GM19324 (cell line): ENCODE measurements at regions not wholly inside any gene's neighbourhood (a gene's known extent, or its start where the extent isn't known, plus 50 kb on each side); places are given as distances from the start of the nearest gene placed in this dataset.
"Not testable (repeated sequence)": the region's sequence is repeated elsewhere in the genome, so short reads cannot be mapped to it uniquely, and the experiment has no call there.

Source experiments
- ATAC-seq: cut with Tn5 transposase; IDR thresholded peaks from one replicate; pipeline ENCODE4 v1.9.1; 2021; ENCODE audit warnings: mild to moderate bottlenecking, moderate library complexity; ENCODE audit not compliant: unreplicated experiment, low FRiP score

DNA sequence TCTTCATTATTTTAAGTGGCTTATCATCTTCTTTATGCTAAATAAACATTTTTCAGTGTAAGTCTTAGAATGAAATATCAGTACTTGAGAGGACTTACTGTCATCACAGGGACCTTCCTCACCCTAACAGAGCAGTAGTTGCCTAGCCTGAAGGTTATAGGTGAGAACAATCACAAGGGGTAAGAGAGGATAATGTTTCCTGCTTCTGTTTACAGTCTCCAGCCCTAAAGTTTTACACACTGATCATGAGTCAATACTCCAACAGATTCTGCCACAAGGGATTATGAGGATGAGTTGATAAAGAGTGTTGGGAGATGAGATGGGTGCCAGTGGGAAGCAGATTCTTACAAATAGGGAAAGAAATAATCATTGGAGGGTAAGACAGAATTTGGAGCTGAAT lies 265.1 kb upstream of the DAB2 start:
- no peak for ATAC-seq

DNA sequence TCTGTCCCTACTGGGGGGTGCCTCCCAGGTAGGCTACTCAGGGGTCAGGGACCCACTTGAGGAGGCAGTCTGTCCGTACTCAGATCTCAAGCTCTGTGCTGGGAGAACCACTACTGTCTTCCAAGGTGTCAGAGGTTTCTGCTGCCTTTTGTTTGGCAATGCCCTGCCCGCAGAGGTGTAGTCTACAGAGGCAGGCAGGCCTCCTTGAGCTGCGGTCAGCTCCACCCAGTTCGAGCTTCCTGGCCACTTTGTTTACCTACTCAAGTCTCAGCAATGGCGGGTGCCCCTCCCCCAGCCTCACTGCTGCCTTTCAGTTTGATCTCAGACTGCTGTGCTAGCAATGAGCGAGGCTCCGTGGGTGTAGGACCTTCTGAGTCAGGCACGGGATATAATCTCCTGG lies 263.1 kb upstream of the DAB2 start:
- not testable (repeated sequence) for ATAC-seq

DNA sequence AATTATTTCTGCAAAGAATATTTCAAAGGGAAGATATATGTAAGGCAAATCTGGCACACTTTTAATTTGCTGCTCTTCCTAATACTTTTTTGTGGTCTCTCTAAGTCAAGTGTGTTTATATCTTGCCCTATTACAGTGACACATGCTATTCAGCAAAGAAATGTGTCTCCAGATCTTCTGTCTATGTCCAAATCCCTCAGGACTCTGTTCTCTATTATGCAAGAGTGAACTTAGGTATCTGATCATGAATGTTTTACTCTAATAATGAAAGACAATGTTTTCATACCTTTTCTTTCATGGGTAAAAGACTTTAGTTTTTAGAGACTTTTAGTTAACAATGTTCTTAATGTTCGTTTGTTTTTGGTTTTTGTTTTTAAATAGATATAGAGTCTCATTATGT lies 255.4 kb upstream of the DAB2 start:
- ATAC-seq: no peak

DNA sequence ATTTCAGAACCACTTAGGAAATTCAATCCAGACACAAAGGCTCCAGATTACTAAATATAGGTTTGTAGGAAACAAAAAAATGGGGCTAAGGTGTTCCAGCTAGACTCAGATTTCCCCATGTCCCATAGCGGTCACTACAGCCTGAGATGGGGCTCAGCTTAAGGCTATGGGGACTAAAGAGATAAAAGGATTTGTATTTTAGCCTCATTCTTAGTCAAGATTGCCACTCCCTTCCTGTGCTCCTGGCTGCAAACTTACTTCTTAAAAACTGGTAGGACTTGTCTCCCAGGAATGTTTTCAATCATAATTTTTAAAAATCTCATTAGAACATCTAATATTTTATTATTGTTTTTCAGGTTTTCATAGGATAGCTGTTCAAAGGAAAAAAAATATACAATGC lies 253.8 kb upstream of the DAB2 start:
- no peak for ATAC-seq

DNA sequence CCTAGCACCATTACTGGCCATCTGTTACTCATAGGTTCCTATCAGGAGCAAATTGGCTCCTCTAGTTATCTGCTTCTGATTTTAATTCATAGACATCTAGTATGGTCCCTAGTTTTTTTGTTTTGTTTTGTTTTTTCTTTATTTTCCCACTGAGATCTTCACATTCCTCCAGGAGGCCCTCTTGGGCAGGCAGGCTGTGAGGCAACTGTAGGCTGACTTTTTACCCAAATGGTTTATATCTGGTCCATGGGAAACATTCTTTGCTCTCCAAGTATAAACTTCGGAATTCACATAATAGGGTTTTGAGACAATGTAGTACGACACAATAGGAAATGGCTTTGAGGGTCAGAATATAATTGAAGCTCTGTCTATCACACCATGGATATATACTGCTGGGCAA lies 250.9 kb upstream of the DAB2 start:
- no peak for ATAC-seq

DNA sequence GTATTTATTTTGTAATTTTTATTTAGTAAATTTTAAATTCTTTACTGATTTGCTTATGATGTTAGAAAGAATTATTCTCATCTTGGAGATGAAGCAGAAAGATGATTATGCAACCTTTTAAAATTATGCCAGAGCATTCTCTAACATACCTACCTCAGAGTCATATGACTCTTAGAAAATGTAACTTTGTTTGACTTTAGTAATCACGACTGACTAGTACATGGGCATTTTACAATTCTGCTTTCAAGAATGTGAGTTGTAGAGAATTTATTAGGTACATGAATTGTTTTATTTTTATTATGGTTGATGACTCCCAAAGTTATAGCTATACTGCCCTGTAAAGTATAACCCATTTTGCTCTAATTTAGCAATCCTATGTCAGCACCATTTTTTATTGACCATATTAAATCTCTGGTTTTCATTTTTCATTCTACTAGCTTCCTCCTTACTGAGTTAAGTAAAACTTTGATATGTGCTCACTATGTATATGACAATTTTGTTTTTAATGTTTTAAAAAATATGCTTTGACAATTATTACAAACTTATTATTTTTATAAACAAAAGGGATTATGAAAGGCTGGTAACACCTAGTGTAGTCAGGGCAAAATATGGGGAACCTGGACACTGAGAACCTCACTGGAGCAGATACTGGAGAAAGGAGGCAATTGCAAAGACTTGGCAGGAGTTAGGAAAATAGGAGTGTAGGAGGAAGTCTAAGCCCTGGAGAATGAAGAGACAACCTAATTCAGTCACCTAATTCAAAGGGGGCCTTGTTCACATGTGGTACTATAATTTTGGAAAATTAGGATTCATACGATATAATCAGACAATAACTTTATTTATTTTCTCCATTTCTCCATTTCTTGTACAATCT lies 249.7 kb upstream of the DAB2 start:
- ATAC-seq: no peak

DNA sequence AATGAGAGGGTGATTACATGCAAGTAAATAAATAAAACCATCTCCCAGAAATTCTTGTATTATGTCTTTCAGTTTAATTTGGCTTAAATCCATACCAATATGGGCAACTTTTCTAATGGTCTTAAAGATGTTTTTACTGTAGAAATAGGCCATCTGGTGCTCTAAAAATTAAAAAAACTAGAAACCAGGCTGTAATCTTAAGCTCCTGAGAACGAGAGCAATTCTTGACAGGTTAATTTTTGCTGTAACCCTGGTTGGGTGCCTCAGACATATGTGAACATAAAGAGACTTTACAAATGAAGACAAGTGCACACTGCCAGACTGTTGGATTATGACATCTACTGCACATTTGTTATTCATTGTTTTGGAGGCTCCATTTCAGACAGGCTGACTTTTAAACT lies 246.8 kb upstream of the DAB2 start:
- no peak for ATAC-seq

DNA sequence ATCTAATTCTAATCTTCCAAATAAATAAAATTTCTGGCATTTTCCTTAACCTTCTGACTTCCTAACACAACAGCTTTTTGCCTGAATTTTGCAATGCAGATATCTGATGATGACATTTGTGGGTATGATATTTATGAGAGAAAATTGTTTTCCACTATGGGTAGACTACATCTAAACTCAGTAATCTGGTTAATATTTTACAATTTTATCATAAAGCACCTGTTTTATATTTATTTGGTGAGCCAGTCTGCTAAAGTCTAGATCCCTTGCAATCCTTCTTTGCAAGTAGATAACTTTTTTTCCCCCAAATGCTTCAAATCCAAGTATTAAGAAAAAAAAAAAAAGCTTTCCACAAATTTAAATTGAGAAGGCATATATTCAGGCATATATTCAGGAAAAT lies 246.2 kb upstream of the DAB2 start:
- ATAC-seq: no peak

DNA sequence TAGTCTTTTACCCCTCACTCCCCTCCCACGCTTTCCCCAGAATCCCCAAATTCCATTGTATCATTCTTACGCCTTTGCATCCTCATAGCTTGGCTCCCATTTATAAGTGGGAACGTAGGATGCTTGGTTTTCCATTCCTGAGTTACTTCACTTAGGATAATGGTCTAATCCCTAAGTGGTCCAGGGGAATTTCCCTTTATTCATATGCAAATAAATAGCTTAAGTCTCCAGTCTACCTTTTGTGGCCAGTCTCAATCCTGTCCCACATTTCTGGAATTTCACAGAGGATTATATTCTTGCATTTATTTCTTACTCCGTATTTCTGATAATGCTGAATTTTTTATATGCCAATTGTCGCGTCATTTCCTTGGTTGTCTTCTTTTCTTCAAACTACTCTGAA lies 245.6 kb upstream of the DAB2 start:
- ATAC-seq: no peak

DNA sequence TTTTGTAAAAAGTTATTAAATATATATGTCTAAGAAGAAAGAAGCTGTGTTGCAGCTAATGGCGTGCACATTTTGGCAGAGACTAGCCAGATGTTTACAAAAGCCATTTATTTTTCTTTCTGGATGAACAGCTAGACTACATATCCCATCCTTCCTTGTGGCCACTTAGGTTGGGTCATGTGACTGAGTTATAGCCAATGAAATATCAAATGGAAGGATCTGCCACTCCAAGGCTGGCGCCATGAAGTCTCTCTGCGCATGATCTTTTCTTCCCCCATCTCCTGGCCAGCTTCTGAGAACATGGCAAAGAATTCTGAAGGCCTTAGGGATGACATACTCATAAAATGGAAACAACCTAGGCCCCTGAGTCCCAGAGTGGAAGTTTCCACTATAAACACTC lies 244.2 kb upstream of the DAB2 start:
- ATAC-seq: no peak

DNA sequence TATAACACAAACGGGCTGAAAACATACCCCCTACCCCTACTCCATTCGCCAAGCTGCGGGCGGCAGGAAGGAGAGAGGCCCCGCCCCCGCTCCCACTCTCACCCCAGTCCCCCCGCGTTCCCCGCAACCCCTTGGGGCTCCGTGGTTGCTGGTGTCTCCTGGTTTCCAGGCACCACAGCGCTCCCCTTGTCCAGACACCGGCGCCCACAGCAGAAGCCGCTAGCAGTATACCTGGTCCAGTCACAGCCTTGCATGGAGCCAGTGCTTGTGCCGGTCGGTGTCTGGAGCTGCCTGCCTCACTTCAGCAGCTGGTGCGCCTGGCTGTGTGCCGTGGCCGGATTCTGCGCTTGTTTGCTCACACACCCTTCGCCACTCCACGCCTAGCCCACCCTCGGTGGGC lies 240.5 kb upstream of the DAB2 start:
- ATAC-seq: no peak

DNA sequence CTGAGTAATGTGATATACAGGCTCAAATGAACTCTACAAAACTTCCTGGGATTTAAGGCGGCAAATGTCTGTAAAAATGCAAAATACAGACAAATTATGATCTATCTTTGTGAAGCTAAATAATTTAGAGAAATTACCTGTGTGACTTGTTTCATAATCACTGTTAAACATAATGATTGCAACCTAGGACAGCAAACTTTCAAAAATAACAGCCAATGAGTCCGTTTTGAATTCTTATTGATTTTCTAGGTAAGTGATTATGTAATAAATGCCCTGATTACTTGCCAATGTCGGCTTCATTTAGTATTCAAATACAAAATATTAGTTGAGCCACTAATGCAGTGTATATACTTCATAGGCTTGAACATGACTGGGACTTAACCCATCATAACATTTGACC lies 238.2 kb upstream of the DAB2 start:
- ATAC-seq: no peak

DNA sequence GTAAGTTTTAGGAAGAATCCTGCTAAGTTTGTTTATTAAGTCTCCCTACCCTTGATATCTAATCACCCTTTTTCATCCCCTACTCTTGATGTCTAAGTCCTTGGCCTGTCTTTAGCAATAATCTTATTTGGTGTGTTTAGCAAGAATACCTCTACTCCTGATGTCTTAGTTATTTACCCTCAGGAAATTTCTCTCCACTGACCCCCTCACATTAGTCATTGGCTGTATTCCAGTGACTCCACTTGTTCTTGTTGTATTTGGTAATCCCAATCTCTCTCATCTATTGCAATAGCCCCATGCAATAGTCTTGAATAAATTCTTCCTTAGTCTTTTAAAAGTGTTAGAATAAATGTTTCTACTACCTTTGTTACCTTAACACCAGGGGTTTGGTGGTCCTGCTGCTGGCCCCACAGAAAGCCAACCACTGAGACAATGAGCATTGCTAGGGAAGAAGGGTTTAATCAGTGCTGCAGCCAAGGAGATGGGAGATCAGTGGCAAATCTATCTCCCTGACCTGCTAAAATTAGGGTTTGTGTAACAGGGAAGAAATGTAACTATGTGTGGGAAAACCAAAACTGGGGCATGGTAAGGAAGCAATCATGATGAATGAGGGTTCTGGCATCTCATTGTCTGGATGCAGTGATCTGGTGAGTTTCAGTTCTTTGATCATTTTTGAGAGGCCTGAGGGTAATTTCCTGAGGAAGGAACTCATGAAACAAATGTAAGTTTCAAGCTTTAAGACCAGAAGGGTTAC lies 236.4 kb upstream of the DAB2 start:
- no peak for ATAC-seq

DNA sequence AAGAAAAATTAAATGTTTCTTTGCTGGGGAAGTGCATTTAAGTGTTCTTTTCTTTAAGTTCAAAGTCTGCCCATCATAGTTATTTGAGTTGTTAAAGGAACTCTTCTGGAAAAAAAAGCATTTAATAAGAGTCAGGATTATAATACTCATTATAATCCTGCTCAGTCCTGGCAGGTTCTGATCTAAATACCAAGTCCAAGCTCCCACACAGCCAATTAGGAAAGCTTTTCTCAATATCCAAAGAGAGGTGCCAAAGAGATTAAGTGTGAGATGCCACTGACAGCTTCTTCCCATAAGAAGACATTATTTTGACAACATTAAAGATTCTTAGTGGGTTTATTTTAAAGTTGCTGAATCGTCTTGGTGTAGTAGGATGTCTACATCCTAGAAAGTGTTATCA lies 235.2 kb upstream of the DAB2 start:
- no peak for ATAC-seq

DNA sequence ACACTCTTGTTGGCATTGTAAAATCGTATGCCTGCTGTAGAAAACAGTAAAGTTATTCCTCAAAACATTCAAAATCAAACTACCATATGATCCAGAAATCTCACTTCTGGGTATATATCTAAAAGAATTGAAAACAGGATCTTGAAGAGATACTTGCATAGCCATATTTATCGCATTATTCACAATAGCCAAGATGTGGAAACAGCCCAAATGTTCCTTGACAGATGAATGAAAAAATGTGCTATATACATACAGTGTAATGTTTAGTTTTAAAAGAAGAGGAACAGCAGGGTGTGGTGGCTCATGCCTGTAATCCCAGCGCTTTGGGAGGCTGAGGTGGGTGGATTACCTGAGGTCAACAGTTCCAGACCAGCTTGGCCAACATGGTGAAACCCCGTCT lies 234.1 kb upstream of the DAB2 start:
- no peak for ATAC-seq

DNA sequence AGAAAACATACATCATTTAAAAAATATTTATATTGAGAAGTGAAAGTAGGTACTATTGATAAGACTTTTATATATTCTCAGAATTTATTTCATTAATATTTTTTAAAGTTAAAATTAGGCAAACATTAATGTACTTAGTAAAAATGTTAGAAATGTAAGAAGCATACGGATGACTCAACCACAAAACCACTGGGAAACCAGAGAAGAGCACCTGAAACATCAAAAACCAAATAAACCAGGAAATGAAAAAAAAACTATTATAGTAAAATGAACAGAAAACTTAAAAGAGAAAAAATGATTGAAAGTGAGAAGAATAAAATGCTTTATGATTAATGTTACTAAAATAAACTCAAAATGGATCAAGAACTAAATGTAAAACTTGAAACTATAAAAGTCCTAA lies 233.2 kb upstream of the DAB2 start:
- no peak for ATAC-seq

DNA sequence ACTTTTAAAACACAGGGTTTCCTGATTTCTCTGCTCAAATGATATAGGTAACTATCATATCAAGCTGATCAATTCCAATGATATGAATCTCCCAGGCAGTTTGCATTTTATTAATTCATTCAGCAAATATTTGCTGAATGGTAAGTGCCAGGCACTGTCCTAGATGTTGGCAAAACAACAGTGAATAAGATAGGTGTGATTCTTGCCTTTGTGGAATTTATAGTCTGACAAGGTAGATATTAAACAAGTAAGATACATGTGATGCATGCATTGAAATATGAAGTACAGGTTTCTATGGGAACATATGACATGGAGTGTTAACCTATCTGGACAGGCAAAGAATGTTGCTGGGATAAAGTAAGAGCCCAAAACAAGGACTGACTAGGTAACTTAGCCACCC lies 231.8 kb upstream of the DAB2 start:
- no peak for ATAC-seq

DNA sequence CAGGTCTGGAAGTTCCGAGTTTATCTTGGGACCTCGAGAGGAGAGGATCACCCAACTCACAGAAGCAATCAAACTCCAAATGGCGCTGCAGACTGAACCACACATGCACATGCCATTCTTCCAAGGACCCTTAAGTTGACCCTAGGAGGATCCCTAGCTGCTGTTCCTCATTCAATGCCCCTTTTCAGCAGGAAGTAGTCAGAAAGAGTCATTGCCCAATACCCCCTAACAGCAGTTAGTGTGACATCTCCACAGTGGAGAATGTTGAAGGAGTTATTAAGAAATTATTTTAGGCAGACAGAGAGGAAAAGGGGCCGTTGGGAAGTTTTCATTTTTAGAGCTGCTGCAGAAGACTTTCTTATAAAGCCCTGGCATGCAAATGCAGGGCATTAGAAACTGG lies 229.9 kb upstream of the DAB2 start:
- no peak for ATAC-seq

DNA sequence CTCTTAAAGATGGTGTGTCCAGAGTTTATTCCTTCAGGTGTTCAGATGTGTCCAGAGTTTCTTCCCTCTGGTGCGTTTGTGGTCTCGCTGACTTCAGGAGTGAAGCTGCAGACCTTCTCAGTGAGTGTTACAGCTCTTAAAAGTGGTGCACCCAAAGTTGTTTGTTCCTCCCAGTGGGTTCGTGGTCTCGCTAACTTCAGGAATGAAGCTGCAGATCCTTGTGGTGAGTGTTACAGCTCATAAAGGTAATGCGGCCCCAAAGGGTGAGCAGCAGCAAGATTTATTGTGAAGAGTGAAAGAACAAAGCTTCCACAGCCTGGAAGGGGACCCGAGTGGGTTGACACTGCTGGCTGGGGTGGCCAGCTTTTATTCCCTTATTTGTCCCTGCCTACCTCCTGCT lies 227.7 kb upstream of the DAB2 start:
- ATAC-seq: not testable (repeated sequence)

DNA sequence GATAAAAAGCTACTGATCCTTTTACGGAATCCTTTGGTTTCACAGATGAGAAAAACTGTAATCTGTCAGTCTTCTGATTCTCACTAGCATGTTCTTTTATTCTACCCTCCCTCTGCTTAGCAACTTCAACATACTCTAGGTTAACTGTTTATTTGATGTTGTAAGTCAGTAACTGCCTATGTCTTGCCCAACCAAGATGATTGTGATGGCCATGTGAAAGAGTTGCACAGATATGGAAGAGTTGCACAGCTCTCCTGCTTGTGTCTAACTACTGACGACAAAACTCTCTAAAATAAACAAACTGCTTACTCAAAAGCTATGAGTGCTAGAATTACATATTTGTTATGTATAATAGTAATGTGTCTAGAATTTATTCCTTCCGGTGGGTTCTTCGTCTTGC lies 227.3 kb upstream of the DAB2 start:
- no peak for ATAC-seq

DNA sequence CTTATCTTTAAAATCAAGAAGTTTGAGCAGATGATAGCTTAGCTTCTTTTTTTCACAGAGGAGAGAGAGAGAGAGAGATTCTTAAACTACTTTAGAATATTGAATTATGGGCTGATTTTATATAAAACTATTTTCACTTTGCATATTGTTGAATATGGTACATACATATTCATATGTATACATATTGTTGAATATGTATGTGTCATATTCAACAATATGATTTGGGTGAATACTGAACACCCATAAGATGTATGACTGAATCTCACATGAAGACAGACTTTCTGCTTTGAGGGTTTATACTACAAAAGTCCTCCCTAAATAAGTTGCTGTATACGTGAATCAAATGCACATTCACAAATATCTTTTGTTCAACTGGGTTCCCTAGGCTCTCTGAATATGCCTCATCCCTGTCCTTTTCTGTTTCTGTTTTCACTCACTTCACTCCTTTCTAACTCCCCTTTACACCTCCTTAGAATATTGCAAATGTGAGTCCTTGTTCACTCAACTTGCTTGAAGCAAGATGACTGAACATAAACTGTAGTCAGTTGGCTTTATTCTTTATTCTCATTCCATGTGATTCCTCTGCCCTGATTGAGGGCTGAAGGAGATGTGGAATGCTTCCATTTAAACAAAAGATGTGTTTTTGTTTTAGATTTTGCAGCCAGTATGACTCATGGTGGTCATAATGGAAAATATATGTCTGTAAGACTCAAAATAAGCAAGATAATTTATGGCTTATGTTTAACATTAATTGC lies 225.4 kb upstream of the DAB2 start:
- no peak for ATAC-seq
